Right hindlimb (tissue), 1 donor: ENCODE measurements at regions not wholly inside any gene's neighbourhood (a gene's known extent, or its start where the extent isn't known, plus 50 kb on each side); places are given as distances from the start of the nearest gene placed in this dataset.
"Not testable (repeated sequence)": the region's sequence is repeated elsewhere in the genome, so short reads cannot be mapped to it uniquely, and the experiment has no call there.

Experiments used
- DNase-seq: peaks from one replicate; pipeline ENCODE4 v3.0.0-alpha.2; 2018

DNA sequence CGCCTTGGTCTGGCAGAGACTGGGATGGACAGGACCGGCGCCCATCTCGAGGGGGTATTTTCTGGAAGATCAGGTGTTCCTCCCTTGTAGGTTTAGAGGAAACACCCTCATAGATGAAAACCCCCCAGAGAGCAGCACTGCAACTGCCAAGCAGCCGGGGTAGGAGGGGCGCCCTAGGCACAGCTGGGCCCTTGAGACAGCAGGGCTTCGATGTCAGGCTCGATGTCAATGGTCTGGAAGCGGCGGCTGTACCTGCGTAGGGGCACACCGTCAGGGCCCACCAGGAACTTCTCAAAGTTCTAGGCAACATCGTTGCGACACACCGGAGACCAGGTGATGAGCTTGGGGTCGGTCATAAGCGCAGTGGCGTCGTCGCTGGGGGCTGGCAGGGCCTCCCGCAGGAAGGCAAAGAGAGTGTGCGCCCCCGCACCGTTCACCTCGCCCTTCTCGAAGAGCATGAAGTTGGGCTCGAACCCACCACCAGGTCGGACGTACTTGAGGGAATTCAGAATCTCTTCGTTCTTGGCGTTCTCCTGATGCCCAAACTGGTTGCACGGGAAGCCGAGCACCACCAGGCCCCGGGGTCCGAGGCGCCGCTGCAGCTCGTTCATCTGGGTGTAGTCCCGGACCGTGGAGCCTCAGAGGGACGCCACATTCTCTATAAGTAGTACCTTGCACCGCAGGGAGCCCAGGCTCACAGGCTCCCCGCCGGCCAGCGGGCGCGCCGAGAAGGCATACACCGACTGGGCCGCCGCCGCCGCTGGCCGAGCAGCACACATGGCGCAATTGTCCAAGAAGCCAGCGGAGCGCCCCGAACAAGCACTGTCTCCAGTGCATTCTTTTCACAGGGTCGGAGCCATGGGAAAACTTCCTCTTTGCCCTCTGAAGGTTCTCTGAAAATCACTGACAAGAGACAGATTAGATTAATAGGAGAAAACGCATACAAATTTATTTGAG lies 59.0 kb upstream of the ATXN3L start:
- not testable (repeated sequence) for DNase-seq

DNA sequence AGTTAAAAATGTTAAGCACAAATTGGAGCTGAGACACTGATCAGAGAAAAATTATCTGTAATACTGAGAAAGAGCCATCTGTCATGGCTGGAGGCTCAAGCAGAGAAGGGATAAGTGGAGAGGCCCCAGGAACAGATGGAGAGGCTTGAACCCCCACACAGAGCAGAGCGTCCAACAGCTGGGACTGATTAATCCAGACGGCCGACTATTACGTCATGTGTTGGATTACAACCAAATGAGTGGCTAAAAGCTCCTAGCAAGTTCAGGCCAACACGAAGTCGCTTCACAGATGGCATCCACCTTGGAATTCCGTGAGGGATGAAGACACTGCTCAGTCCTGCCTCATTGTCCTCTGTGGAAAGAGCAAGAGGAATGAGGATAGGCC lies 57.7 kb upstream of the ATXN3L start:
- DNase-seq = peak; percentile 72

DNA sequence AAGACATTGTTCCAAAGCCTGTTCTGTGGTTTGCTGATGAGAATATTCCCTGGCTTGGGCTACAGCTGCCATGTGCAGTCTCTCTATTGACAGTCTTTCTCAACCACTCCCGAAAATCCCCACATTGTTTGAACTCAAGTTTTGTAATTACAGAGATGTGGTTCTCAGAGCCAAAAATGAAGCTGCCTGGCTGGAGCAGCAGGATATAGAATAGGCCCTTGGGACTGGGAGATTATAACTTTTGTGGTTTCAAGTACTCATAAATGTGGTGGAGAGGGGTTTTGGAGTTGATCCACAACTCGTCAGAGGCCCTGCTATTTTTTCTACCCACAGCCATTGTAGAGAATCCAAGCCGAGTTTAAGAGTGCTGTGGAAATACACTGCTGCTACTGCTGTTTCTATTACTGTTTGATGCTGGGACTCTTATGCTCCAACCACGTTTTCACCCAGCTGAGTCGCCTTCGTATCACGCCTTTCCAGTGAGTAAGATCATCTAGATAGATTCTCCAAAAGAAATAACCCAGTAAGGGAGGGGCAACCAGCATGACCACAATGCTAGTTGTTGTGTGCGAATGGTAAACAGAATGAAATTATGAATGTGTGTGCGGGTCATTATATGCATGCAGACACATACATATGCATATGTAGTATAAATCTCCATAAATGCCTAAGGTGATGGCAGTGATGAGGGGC lies 57.1 kb upstream of the ATXN3L start:
- peak; percentile 87 for DNase-seq

DNA sequence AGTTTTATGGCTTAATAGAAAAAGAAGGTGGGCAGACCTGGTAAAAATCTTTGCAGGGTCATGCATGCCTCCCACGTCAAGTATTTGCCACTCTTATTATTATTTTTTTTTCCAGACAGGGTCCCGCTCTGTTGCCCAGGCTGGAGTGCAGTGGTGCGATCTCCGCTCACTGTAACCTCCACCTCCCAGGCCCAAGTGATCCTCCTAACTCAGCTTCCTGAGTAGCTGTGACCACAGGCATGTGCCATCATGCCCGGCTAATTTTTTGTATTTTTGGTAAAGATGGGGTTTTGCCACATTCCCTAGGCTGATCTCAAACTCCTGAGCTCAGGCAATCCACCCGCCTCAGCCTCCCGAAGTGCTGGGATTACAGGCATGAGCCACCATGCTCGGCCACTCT lies 55.7 kb upstream of the ATXN3L start:
- not testable (repeated sequence) for DNase-seq

DNA sequence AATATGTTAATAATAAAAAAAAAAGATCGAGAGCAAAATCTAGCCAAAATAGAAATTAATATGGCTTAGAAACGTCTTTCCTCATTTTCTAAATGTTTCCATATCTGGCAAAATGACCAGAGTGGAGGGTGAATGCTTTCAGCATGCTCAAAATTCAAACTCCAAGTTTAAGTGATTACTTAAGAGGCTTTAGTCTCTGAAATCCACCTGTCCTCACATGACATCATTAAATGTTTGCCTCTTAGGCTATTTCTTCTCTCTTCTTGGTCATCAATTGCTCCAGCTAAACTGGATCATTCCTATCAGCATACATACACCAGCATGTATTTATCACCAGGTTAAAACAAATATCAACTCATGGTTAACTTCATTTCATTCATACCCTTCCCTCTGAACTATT lies 54.5 kb upstream of the ATXN3L start:
- DNase-seq = no peak

DNA sequence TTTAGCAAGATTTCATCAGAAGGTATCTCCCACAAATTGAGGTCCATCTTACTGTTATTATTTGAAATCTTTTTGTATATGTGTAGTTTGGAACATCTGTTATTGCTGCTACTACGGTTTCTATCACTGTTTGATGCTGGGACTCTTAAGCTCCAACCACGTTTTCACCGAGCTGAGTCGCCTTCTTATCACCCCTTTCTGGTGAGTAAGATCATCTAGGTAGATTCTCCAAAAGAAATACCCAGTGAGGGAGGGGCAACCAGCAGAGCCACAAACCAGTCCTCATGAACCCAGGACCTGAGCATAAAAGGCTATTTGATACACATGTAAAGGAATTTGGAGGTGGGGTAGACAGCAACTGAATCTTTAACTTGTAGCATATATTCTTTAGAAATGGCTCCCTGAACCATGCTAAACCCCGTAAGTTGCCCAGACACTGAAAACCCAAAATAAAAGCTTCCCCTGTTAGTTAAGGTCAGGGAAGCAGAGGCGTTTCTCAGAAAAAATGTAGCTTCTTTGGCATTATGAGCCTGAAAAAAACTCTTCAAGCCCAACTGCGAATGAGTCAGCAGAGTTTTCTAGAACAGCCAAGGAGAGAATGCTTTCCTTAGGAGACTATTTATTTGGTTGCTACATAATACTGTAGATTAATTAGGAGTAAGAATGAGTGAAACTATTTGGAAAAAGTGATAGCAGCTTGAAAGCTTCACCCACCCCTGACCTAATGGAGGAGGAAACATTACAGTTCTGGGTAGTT lies 53.8 kb upstream of the ATXN3L start:
- DNase-seq = no peak

DNA sequence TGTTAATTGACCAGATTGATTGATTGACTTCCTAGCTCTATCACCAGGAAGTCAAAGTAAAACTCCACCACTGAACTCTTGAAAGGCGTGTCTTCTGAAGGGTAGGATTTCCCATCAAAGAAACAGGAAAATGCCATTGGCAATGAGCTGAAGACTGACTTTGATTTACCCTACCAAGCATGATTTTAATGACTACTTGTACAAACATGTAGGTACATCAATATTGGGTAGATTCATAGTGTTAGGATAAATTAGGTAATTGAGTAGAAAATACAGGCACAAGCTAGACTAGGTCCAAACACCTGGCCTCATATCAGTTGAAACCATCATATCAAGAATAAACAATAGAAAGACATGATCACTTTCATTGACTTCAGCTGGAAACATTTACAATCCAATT lies 53.2 kb upstream of the ATXN3L start:
- no peak for DNase-seq

DNA sequence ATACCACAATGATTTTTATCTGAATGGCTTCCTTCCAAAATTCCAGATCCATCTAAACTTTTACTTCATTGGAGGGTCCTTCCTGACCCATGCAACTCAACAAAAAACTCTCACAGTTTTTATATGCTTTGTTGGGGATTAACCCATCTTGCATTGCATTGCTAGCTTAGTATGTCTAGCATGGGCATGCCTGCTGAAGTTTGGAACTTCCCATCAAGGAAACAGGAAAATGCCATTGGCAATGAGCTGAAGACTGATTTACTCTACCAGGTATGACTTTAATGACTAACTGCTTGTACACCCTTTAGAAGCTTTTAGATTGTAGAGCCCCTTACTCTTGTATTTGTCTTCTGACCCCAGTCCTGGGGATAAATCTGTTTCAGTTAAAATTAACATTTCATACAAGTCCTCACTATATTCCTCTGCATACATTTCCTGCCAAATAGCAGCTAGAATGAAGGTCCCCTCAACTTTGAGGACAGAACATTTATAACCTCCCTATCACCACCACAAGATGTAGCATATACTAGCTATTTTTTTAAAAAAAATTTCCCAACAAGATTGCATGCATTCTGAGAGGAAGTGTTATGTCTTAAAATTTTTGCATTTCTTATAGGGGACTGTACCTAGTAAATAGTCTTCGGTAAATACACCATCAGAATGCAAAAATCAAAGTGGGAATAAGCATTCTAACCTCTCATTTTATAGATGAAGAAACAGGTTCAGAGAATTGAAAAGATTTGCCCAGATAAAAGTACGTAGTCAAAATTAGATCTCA lies 52.5 kb upstream of the ATXN3L start:
- DNase-seq = no peak

DNA sequence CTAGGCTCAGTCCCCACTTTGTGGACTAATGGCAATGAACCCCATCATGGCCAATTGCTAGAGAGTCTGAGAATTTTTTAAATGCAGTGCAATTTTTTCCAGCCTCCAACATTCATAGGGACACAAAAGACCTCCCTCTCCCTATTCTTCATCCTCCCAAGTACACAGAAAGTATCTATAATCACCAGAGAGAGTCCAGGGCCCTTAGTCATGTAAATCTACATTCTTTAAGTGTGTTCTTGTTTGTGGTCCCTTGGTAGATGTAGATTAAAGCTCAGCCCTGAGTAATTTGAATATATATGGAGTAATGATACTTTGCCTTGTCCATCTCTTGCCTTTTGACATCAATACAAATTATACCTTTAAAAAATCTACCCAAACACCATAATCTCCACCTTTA lies 51.3 kb upstream of the ATXN3L start:
- no peak for DNase-seq

DNA sequence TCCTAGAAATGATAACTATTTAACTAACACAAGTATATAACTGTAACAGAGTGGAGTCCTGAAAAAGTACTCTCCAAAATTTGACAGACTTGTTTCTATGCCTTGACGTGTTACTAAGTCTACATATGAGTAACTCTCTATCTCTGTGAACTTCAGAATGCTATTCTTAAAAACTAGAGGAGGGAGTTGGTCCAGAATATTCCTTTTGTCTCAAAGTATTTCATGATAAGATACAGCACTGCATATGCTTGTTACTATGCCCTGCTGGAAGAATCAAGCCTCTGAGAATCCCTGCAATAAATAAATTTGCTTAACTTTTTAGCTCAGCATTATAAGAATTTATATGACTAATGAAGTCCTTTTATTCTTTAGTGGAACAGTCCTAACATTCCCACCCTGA lies 50.9 kb upstream of the ATXN3L start:
- no peak for DNase-seq
